HG03439 (cell line): ENCODE measurements at regions not wholly inside any gene's neighbourhood (a gene's known extent, or its start where the extent isn't known, plus 50 kb on each side); places are given as distances from the start of the nearest gene placed in this dataset.
"Not testable (repeated sequence)": the region's sequence is repeated elsewhere in the genome, so short reads cannot be mapped to it uniquely, and the experiment has no call there.

Experiments used
- ATAC-seq: cut with Tn5 transposase; IDR thresholded peaks from one replicate; pipeline ENCODE4 v1.9.1; 2021; ENCODE audit warnings: mild to moderate bottlenecking, moderate library complexity; ENCODE audit not compliant: unreplicated experiment

GRCh38 chr13:42396901-42397655 lies 125.1 kb downstream of the AKAP11 start:
- no peak for ATAC-seq

DNA sequence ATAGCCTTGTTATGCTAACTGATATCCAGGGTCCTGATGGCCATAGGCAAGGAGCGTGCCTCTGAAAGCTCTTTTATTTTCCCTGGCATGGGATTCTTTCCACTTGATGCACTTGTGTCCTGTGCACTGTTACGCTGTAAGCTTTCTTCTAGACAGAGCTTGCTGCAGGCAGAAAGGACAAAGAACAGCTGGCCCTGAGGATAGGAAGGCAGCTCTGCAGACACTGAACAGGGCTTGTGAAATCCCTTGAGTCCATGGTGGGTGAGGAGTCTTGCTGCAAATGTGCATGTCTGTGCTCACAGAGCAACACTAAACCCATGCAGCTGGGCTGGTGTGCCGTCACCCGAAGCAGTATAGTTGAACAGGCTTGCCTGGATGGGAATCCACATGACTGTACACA lies 126.6 kb downstream of the AKAP11 start:
- no peak for ATAC-seq

- ATAC-seq = no peak
Observed at GRCh38 chr13:42400188-42400833, 128.4 kb downstream of the AKAP11 start.

- no peak for ATAC-seq
Observed at GRCh38 chr13:42401376-42401775, 129.4 kb downstream of the AKAP11 start.

DNA sequence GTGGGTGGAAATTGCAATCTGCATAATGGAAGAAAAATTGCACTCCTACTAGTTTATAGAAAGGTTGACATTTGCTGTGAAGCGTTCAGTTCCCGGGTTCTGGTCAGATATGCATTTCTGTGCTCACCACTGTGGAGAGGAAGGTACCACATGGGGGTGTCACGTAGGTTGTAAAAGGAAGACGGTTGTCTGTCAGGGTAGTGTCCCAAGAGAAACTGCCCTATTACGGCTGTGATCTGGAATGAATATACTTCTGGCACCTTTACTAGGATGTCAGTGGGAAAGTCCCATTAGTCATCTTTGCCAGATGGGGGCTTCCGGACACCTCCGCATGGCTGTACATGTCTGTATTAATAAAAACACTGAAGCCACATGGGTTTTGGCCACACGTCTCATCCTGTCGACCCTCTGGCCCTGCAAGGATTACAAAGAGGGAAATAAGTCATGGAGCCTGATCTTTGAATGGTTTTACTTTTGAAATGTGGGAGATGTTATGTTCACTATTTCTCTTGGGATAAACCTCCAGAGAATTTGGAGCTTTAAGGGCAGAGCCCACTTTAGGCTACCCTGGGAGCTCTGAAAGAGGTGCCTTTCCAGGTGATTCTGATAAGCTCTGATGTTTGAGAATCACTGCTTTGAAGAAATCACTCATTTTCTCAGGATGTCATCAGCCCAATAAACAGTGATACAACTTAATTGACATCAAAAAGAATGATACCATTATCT lies 133.9 kb downstream of the AKAP11 start:
- peak; percentile 66 for ATAC-seq

GRCh38 chr13:42409075-42409474 lies 137.1 kb downstream of the AKAP11 start:
- no peak for ATAC-seq

DNA sequence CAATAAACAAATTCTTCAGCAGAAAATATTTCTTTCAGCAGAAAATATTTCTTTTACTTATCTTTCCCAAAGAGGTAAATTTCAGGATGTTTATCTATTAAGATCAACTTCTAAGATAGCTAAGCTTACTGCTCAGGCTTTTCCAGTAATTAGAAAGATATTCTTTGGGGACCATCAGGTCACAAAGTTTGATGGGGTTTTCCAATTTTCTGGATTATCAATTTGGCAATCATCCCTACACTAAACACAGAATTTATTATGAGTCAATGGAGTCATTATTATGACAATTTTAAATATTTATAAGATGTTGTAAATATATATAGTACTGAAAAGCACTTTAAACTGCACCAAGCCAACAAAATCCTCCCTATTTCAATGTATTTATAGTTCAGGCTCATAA lies 137.6 kb downstream of the AKAP11 start:
- ATAC-seq = no peak

- peak; percentile 51 for ATAC-seq
Observed at GRCh38 chr13:42412812-42413483, 141.0 kb downstream of the AKAP11 start.

DNA sequence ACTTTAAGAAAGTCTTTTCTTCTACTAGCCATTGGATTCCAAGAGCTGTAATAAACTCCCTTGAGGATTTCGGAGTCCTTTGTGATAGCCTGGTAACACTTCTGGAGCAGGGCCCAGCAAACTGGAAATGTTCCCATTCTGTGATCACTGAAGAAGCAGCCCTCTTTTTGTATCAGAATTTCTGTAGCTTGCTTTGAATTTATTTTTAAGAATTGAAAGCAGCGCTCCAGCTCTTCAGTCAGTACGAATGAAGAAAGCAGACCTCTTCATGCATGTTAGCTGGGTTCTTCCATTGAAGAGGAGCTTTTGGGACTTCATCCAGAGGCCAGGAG lies 141.5 kb downstream of the AKAP11 start:
- no peak for ATAC-seq

- no peak for ATAC-seq
Observed at GRCh38 chr13:42417626-42418025, 145.7 kb downstream of the AKAP11 start.

GRCh38 chr13:42418184-42418583 lies 146.2 kb downstream of the AKAP11 start:
- no peak for ATAC-seq

GRCh38 chr13:42420304-42420703 lies 148.4 kb downstream of the AKAP11 start:
- no peak for ATAC-seq

- no peak for ATAC-seq
Observed at GRCh38 chr13:42422681-42423080, 150.7 kb downstream of the AKAP11 start.

- no peak for ATAC-seq
Observed at GRCh38 chr13:42424182-42424581, 149.8 kb upstream of the TNFSF11 start.

DNA sequence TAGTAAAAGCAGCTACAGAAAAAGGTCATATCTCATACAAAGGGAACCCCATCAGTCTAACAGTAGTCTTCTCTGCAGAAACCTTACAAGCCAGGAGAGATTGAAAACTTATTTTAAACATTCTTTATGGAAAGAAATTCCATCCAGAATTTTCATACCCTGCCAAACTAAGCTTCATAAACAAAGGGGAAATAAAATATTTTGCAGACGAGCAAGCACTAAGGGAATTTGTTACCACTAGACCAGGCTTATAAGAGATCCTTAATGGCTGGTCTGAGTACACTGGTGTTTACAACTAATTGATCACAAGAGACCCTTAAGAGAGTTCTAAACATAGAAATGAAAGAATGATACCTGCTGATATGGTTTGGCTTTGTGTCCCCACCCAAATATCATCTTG lies 128.6 kb upstream of the TNFSF11 start:
- ATAC-seq = no peak

DNA sequence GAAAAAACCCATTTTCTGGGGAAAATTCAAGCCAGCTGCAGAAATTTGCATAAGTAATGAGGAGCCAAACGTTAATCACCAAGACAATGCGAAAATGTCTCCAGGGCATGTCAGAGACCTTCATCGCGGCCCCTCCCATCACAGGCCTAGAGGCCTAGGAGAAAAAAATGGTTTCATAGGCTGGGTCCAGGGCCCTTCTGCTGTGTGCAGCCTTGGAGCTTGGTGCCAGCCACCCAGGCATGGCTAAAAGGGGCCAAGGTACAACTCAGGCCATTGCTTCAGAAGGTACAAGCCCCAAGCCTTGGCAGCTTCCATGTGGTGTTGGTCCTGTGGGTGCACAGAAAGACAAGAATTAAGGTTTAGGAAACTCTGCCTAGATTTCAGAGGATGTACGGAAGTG lies 127.4 kb upstream of the TNFSF11 start:
- not testable (repeated sequence) for ATAC-seq

DNA sequence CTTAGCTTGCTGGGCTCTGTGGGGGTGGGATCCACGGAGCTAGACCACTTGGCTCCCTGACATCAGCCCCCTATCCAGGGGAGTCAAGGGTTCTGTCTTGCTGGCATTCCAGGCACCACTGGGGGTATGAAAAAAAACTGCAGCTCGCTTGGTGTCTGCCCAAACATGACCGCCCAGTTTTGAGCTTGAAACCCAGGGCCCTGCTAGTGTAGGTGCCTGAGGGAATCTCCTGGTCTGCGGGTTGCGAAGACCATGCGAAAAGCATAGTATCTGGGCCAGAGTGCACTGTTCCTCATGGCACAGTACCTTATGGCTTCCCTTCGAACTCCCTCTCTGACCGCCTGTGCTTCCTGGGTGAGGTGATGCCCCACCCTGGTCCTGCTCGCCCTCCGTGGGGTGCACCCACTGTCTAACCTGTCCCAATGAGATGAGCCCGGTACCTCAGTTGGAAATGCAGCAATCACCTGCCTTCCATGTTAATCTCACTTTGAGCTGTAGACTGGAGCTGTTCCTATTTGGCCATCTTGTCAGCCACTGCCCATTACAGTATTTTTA lies 120.8 kb upstream of the TNFSF11 start:
- no peak for ATAC-seq

- ATAC-seq = no peak
Observed at GRCh38 chr13:42454749-42455148, 119.2 kb upstream of the TNFSF11 start.

- ATAC-seq = no peak
Observed at GRCh38 chr13:42458193-42458592, 115.8 kb upstream of the TNFSF11 start.

DNA sequence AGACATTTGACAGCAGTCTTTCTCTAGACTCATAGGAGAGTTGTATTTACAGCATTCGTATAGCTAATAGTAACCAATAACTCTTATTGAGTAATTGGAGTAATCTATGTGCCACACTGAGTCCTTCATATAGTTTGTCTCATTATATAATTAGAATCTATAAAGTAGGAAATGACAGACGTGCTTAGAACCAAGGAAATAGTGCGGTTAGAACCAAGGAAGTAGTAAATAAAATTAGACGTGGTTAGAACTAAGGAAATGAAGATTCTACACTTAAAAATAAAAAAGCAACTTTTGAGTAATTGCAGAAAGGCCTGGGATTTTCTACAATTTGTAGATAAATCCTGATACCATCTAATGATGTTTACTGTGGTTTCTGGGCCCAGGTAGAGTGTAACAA lies 107.8 kb upstream of the TNFSF11 start:
- ATAC-seq = no peak

DNA sequence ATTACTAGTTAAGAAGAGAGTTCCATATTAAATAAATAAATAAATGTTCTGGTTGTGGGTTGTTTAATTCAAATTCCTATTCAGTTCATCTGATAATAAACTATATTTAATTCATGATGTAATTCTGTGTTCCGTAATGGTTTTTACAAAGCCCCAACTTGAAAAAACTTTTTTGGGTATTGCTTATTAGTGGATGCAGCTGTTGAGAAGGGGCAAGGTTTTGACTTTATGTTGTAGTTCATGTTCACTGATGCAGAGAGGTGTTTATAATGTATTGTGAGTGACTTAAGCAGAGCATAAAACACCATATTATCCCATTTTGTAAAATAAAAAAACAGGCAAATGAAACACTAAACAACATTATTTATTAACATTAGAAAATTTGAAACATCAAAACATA lies 107.3 kb upstream of the TNFSF11 start:
- no peak for ATAC-seq
